SKM-1 treated with dmso at 0.1 percent for 144 hours (cell line): ENCODE measurements at regions not wholly inside any gene's neighbourhood (a gene's known extent, or its start where the extent isn't known, plus 50 kb on each side); places are given as distances from the start of the nearest gene placed in this dataset.

Source experiments
- DNase-seq: peaks from one replicate; lab custom pipeline; 2025; ENCODE audit not compliant: unreplicated experiment; lab: John Stamatoyannopoulos, UW

DNA sequence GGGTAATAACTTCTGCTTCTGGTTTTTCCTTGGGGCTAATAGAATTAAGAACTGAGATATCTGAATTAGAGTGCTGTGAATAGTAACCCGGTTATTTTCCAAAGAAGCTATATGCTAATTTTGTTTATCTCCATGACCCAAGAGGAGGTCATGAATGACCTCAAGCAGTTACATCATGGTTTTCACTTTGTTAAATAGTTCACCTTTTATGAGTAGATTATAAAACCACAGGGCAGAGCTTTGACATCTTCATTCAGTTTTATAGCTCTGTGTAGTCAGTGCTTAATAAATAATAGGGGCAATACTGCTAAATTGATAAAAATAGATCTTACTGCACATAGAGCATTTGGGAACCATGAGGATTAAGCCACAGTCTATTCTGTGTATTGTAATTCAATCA, 462.2 kb downstream of the LRIG3 start:
- DNase-seq, result no peak

DNA sequence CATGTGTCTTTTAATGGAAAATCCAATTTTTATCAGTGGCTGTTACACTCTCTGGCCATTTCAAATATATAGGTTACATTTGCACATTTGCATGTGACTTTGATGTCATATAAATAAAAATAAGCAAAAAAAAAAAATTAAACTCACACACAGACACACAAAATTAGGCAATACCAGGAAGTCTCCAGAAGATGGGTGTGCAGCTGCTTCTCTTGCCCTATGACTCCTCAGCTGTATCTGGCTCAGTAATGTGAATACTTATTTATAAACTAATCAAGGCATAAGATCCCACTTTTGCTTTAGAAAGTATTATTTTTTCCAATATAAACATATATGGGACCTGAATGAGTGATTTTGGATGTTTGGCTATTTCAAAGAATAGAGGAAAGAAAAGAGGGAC, 461.1 kb downstream of the LRIG3 start:
- no peak for DNase-seq

DNA sequence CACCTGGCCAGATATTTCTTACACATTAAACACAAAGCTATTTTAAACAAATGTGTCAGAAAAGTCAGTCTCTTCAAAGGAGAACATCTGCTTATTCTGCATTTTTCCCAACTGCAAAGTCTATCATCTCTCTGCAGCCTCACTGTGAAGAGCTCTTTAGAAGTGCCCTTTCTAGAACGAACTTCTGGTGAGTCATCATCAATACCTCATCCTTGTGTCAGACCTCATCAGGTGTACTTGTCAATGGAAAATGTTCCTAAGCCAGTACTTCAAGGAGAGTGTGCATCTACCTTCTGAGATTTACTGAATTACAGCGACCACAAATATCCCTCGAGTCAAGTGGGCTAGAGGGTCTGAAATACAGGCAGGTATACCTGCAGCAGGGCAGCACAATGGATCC, 457.3 kb downstream of the LRIG3 start:
- DNase-seq, result no peak

DNA sequence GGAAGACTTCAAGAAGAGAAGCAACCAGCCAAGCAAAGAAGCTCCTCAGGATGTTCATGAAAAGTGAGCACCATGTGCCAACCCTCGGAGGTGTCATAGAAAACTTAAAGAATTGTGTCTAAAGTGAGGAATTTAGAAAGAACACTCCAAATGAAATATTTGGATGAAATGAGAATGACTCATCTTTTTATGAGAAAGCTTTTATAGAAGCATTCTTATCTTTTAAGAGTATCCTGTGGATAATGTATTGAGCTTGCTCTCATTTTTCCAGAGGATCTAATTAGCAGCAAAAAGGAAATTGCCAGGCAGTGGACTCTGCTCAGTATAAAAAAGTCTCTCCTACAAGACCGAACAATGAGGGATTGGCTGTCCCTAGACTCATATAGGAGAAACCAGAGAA, 454.9 kb downstream of the LRIG3 start:
- no peak for DNase-seq

DNA sequence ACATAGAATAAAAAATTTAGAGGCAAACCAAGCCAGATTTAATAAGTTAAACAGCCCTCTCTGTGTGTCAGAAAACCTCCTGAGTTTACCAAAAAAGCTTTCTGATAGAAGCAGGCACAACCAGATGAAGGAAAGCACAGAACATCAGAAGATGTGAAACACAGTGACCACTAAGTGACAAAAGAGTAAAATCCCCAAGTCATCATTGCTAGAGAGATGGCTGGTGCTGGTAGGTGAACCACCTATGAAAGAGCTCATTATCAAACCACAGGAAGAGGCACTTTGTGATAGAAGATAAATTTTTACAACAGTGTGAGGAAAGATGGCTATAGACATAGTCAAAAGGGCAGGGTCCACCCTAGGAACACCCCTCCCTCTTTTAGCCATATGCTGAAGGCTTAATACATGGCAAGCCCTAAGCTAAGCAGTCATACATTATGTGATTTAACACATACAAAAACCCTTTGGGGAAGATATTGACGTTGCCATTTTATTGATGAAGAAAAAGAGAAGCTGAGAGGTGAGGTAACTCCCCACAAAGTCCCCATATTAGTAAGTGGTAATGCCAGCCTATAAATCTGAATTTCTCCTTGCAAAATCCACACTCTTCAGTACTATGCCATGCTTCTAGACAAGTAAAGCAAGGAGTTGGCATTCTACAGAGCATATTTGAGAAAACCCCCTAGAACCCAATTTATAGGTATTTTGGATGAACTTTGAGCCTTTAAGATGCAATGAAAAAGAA, 449.9 kb downstream of the LRIG3 start:
- DNase-seq, result no peak

DNA sequence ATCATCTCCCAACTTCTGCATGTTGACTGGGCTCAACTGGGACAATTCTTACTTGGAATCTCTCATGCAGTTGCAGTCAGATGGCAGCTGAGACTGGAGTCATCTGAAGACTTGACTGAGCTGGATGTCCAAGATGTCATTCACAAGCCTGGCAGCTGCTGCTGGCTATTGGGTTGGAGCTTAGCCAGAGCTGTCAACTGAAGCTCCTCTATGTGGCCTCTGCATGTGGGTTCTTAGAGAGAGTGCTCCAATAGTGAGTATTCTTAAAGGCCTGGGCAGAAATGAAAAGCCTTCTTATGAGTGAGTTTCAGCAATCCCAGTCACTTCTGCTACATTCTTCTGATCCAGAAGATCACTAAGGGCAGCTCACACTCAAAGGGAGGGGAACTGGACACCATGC, 440.9 kb downstream of the LRIG3 start:
- no peak for DNase-seq

DNA sequence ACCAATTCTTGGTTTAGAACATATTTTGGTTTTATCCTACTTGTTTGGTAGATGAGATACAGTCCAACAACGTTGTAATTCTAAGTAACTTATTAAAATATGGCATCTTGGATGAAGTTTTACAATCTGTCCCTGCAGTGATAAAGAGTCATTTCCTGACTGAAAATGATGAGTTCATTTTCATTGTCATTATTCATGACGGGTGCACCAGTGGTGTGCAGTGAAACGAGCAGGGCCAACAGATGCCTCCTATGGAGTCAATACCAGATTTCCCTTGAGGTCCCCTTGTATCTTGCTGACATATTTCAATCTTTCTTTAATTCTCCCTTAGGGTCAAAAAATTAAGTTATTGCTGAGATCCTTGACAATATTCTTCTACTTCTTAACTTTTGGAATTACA, 438.5 kb downstream of the LRIG3 start:
- DNase-seq, result no peak

DNA sequence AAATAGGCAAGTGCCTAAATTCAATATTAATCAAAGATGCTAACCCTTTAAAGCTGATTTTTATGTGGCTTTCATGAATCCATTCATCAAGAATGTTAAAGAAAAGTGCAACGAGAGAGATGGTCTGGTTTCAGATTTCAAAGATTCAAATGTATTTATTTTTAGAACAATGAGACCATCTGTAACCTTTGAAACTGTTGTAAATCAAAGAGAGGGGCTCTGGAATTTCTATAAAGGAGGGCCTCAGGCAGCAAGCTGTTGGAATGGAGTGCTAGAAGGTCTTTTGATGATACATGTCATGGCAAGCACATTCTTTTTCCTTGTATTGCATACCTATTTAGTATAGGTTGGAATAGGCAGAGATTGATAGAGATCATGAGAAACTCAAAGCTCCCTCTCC, 433.0 kb downstream of the LRIG3 start:
- no peak for DNase-seq

DNA sequence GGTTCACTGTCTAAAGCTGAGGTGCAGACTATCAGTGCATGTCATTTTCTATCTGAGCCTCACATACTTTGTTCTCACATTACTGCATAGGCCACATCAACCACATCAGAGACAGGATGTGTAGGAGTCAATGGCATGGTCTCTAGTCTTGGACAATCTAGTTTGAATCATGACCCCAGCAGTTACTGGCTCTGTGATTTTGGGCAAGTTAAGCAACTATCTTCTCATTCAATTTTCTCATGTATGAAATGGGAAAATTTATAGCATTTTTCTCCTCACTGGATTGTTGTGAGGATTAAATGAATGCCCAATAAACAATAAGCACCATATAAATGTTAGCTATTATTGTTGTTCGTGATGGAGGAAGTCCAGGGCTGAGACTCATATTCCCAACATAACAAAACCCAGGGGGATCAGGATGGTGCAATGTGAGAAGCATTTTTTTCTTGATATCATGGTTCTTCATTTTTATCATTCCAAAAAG, 432.6 kb downstream of the LRIG3 start:
- DNase-seq, result no peak

DNA sequence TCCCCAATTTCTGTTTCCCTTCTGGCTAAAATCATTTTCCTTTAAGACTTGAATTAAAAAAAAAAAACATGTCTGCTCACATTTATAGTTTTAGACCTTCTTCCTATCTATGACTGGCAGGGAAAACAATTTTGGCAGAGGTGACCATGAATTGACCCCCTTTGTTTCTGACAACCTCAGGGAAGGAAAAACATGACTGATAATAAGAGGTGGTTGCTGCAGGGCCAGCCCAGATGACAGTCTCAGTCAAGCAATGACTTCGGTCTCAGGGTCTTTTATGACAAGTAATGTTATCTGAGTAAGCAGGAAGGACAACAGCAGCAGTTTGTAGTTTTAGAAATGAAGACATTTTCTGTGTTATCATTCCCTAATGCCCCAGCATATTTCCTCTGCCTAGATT, 430.9 kb downstream of the LRIG3 start:
- DNase-seq, result no peak

DNA sequence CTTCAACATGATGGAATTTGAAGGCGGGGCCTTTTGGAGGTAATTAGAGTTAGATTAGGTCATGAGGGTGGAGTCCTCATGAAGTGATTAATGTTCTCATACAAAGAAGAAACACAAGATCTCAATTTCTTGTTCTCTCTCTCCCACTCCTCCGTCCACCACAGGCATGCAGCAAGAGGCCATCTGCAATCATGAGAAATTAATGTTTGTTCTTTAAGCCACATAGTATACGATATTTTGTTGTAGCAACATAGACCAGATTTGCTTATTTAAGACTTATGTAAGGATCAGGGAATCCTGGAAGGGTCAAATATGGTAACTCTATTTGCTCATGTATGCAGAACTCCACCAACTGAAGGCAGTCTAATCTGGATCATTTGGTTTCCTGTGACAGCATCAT, 429.0 kb downstream of the LRIG3 start:
- no peak for DNase-seq

DNA sequence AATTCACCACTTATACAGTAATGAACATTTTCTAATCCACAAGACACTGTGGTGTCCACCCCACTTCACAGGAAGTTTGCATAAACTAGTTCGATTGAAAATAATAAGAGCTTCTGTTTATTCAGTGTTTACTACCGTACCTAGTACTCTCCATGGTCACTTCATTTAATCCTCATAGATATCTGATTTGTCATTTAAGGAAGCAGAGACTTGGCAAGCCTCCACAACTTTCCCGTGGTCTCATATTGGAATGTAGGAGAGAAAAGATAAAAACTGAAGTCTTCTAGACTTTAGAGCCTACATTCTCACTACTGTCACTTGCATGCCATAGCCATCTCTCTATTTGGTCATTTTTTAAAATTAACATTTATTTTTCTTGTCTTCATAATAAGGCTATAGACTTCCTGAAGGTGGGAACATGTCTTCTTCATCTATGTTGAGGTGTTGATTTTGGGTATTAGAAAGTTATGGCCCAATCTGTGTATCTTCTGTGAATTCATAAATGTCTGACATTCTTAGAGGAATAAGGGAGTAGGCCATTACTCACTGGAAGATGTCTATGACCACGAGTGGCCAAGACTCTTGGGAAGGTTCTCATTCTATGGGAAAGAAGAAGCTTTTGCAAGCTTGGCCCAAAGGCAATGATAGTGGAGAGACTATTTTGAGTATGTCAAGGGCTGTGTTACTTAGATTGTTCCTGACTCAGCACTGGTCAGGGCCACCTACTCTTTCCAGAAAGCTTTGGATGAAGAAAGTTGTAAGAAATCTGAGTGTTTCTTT, 423.7 kb downstream of the LRIG3 start:
- DNase-seq, result no peak

DNA sequence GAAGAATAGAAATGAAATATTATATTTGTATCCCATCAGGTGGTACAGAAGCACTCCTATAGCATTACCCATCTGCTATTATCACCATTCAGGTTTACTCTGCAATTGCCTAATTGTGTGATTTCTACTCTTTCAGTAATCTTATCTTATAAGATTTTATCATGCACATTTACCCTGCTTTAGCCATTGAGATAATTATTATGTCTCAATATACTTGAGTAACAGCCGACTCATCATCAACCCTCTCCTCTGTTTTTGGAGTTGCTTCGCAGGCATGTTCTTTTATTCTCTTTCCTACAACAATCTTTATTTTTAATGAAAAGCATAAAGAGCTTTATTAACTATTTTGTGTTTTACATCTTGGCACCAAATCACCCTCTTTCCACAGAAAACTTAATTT, 419.9 kb downstream of the LRIG3 start:
- DNase-seq, result no peak

DNA sequence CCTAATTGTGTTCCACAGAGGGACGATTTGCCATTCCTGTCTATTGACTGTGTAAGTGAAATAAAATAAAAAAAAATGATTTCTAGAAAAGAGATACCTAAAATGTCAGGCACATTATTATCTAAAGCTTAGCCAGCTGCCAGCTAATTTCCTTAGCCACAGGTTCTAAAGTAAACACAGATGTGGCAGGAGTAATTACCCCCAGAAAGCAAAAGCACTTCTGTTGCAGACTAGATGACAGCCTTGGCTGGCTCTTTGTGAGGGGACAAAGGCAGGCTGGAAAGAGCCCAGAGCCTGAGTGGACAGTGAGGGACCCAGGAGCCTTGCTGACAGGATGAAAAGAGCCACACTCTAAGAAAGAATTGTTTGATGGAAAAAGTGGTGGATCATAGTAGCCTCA, 418.1 kb downstream of the LRIG3 start:
- DNase-seq, result no peak

DNA sequence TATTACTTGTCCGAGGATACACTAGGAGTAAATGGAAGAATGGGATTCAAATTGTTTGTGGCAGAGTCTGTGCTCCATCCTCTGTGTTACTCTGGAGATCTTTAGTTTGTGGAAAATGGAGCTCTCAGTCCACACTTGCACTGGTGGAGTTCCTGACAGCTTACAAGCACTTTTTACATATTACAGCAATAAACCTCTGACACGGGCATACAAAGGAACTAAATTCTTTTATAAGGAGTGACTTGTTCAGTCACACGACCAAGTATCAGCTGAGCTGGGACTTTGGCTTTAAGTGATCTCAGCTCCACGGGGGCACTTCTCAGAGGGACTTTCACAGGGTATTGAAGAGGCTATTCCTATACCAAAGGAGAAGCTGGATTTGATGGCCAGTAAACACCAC, 417.5 kb downstream of the LRIG3 start:
- no peak for DNase-seq

DNA sequence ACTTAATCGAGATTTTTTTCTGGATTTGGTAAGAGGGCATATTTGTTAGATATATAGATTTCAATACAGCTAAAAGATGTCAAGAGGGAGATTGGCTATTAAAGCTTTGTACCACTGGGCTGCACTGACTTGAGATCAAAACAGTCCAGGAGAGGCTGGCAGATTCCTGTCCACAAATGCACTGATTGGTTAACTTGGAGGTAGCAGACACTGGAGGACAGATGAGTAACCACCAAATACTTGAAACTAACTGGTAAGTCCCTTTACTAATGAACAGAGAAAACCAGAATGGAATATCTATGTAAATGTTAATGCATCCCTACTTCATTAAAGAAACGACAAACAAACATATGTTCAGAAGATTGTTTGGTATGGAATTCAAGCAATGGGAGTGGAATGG, 416.6 kb downstream of the LRIG3 start:
- DNase-seq, result no peak

DNA sequence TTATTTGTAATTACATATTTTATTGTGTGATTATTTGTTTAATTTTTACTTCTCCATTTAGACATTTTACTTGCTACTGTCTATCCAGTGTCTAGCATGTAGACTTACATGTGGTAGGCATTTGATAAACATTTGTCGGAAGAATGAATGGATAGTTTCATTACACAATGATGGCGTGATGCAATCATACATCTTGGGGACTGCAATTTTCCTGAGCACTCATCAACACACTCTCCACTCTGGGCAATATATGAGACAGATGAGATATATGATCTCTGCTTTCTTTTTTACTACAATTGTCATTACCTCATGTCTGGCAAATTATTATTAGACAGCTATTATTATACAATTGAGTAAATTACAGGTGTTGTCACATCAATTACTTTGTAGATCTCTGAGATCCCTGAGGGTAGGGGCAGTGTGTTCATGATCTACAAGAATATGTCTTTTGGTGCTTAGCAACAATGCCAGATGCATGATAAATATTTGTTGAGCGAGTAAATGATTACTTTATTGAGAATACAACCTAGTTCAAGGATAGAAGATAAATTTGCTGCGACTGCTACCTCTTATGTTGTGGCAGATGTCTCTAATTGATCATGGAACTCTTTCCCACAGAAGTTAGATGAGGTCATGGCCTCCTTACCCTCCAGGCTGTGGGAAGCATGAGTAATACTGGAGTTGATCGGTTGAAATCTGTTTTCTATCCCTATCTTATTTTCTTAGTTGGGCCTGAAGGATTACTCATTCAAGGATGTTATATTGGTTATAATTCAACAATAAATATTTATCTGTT, 416.0 kb downstream of the LRIG3 start:
- no peak for DNase-seq

DNA sequence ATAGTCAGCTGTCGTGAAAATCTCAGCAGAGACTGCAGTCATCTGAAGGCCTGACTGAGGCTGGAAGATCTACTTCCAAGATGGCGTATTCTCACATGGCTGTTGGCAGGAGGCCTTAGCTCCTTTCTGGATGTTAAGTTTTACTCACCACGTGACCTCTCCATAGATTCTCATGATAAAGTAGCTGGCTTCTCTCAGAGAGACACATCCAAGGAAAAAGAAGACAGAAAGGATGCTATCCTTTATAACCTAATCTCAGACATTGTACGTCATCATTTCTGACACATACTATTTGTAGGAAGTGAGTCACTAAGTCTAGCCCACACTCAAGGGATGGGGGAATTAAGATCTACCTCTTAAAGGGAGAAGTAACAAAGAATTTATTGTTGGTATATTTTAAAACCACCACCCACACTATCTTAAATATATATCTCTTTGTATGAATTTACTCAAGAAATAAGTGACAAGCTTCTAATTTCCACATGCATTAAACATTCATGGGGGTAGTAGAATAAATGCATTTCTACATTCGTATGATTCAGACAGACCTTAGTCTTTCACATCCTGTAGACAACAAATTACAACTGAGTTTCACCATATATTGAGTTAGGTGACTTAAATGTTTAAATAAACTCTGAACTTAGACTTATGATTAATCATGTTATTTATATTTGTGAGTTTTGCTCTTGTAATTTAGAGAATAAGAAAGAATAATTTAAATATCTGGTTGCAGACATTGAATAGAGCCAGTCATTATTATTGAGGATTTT, 411.0 kb downstream of the LRIG3 start:
- DNase-seq, result no peak

DNA sequence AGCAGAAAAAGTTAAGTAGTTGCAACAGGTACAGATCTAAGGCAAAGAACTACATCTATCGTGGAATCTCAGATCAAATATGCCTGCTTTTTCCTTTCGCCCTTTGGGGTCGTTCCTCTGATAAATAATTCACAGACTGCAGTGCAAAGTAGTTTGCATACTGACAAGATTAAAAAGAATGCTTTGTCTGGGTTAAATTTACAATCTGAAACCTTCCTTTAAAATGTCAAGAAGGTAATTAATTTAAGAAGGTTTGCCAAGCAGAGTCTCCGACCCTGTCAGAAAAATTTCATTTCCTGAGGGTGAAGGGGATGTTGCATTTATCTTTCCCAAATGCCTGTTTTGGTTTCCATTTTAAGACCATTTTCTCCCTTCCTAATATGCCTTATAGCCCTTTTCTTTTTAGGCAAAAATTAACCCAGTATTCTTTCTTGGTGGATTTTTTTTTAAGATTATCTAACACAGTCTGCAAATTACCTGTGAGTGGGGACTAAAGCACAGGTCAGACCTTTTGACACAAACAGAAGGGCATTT, 406.9 kb downstream of the LRIG3 start:
- DNase-seq, result no peak

DNA sequence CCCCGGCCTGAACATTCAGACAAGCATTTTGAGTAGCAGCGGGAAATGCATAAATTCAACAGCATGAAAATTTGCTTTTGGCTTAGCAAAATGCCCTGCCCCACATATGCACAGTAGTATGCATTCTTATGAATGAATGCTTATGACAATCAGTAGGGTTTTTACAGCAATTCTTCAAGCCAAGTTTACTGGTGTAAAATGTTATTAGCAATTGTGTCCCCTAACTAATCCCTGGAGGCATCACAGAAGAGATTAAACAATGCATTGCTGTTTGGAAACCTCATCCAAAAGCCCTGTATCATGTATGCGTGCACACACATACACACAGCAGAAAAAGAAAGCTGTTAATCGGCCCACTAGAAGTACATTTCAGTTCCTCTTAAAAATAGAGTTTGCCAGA, 406.5 kb downstream of the LRIG3 start:
- DNase-seq, result no peak

DNA sequence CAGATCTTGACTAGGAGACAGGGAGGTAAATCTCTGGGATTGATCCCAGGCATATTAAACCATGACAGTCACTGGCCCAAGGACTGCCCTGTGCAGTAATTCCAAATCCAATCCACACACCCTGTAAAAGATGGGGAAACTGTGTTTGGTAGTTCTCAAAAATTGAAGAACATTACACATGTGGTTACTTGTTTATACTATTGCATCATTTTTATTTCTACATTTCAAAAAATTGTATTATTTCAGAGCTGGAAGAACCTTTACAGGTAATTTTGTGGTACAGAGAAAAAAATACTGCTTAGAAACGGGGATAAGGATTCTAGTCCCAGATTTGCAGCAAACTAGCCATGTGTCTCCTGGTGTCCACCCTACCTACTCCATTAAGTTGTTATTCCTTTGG, 400.5 kb downstream of the LRIG3 start:
- no peak for DNase-seq
